ENCODE measurements at regions not wholly inside any gene's neighbourhood (a gene's known extent, or its start where the extent isn't known, plus 50 kb on each side); places are given as distances from the start of the nearest gene placed in this dataset.

DNA sequence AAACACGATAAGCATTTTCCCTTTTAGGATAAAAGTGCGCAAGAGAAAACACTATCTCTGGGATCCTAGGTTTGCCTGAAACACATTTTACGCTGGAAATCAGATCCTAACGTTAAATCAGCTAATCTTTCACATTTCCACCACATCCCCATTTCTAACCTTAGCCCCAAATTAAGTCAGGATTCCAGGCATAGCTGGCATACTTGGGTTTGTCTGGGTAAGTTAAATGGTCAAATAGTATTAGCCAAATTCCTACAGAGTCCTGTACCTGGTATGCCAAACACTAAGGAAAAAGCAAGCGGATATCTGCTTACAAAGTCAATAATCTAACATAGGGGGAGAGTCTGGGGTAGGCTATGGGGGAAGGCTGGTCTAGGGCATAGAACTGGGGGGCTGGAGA, 557.4 kb upstream of the ZFHX3 start (continued):
- TF ChIP-seq YY1 (IDR thresholded peaks at IDR 0.05; ENCODE audit: low read depth): no peak
- no peak for TF ChIP-seq EZH2phosphoT487 (IDR thresholded peaks at IDR 0.05; ENCODE audit: borderline replicate concordance, low read depth)
- TF ChIP-seq TEAD4 (IDR thresholded peaks at IDR 0.05; ENCODE audit: borderline replicate concordance, insufficient read depth): no peak
- TF ChIP-seq EP300 (IDR thresholded peaks at IDR 0.05; ENCODE audit: borderline replicate concordance in 1 of 2, low read depth in 1 of 2, low read length in 1 of 2): no peak
- no peak for TF ChIP-seq SIN3A (IDR thresholded peaks at IDR 0.05; ENCODE audit: borderline replicate concordance, low read depth, low read length)
- TF ChIP-seq FOXJ3 (CRISPR knock-in tag; IDR thresholded peaks at IDR 0.05): no peak
- TF ChIP-seq TAF1 (IDR thresholded peaks at IDR 0.05; ENCODE audit: borderline replicate concordance, low read depth, low read length): no peak
- no peak for TF ChIP-seq NFIC (IDR thresholded peaks at IDR 0.05; ENCODE audit: borderline replicate concordance)
- TF ChIP-seq ELF1 (IDR thresholded peaks at IDR 0.05): no peak
- TF ChIP-seq RXRA (IDR thresholded peaks at IDR 0.05; ENCODE audit: borderline replicate concordance, low read depth): no peak
- no peak for TF ChIP-seq NRF1 (IDR thresholded peaks at IDR 0.05; ENCODE audit: low read depth, low read length)

GRCh38 chr16:73601911-73602310, 554.0 kb upstream of the ZFHX3 start:
- CTCF ChIA-PET: interaction anchor here (0.6 kb wide), 1 partner anchor 68 kb away, joined by 3 read pairs; no protein-coding TSS in a partner anchor

More at GRCh38 chr16:73601911-73602310, 554.0 kb upstream of the ZFHX3 start:
- H3K27me3 ChIP-seq (ENCODE audit: insufficient read depth): no peaks in the 10 kb centered on the region
- POLR2A ChIA-PET: no interaction called here
- H3F3A ChIP-seq (replicated peaks; ENCODE audit: insufficient read depth): no peaks in the 10 kb centered on the region
- no peak overlapping the region for H3K9ac ChIP-seq
- no peak overlapping the region for H3K27ac ChIP-seq (ENCODE audit: low read depth in 2 of 2, low read length in 1 of 2)
- no peak overlapping the region for H3K4me3 ChIP-seq (ENCODE audit: low read depth in 2 of 2, low read length in 1 of 2)
- H2AFZ ChIP-seq (ENCODE audit: low read depth): no peak overlapping the region
- 31% methylated on average over 3 of the region's 3 CpGs for WGBS (ENCODE audit: low lambda C conversion rate)
- H3K4me1 ChIP-seq (ENCODE audit: control insufficient read depth in 1 of 2, insufficient read depth in 2 of 2, low read depth in 1 of 2, low read length in 1 of 2): no peaks in the 10 kb centered on the region
- H4K20me1 ChIP-seq (ENCODE audit: insufficient read depth): no peaks in the 10 kb centered on the region
- H3K9me2 ChIP-seq: no peaks in the 10 kb centered on the region
- no peaks in the 10 kb centered on the region for H3K79me2 ChIP-seq (ENCODE audit: insufficient read depth)
- no peaks in the 10 kb centered on the region for H3K36me3 ChIP-seq (replicated peaks in 1 of 2; ENCODE audit: control insufficient read depth in 1 of 2, insufficient read depth in 2 of 2, low read length in 1 of 2)
- no peak overlapping the region for H3K4me2 ChIP-seq
- no peaks in the 10 kb centered on the region for H3K9me3 ChIP-seq
- no peak for DNase-seq
- TF ChIP-seq NRF1 (IDR thresholded peaks at IDR 0.05; ENCODE audit: low read depth, low read length) (no peak), CTCF (IDR thresholded peaks at IDR 0.05) (no peak), ZBTB33 (IDR thresholded peaks at IDR 0.05; ENCODE audit: borderline replicate concordance, low read depth) (no peak), IRF3 (IDR thresholded peaks at IDR 0.05; ENCODE audit: low read depth, low read length) (no peak), EP300 (IDR thresholded peaks at IDR 0.05; ENCODE audit: borderline replicate concordance in 1 of 2, low read depth in 1 of 2, low read length in 1 of 2) (no peak), CHD2 (IDR thresholded peaks at IDR 0.05; ENCODE audit: low read length, partially characterized antibody) (no peak), SIN3A (IDR thresholded peaks at IDR 0.05; ENCODE audit: borderline replicate concordance, low read depth, low read length) (no peak), FOSL2 (IDR thresholded peaks at IDR 0.05; ENCODE audit: borderline replicate concordance, low read depth) (no peak), TCF12 (IDR thresholded peaks at IDR 0.05) (no peak), POLR2AphosphoS5 (IDR thresholded peaks at IDR 0.05; ENCODE audit: low read depth, low read length) (no peak), FOXM1 (IDR thresholded peaks at IDR 0.05; ENCODE audit: low read depth) (no peak), RAD21 (IDR thresholded peaks at IDR 0.05; ENCODE audit: low read length) (no peak)

Data from SK-N-SH (cell line).